H1 (cell line): ENCODE measurements at regions not wholly inside any gene's neighbourhood (a gene's known extent, or its start where the extent isn't known, plus 50 kb on each side); places are given as distances from the start of the nearest gene placed in this dataset.

ENCODE experiments used
- CHD7 ChIP-seq: fragments of 300-600 bp; sonication (generic); IDR thresholded peaks from 2 replicates; pipeline ENCODE4 v1.7.1; 2012; ENCODE audit warnings: low read length, moderate library complexity, mild to moderate bottlenecking, inconsistent platforms; ENCODE audit not compliant: insufficient replicate concordance
- EP300 ChIP-seq, 2 experiments: IDR thresholded peaks; 1 replicate in 1 of 2; 2 replicates in 1 of 2; pipeline ENCODE4 v1.6.1; 2011 to 2012; ENCODE audit warnings: low read depth in 2 of 2, low read length in 2 of 2, mild to moderate bottlenecking in 2 of 2, borderline replicate concordance in 1 of 2, inconsistent platforms in 1 of 2, moderate library complexity in 1 of 2
- EZH2 ChIP-seq: fragments of 200-600 bp; sonication (generic); IDR thresholded peaks from 2 replicates; pipeline ENCODE4 v1.7.1; 2012; ENCODE audit warnings: low read depth, mild to moderate bottlenecking, moderate library complexity, low read length, inconsistent platforms; ENCODE audit not compliant: severe bottlenecking
- JUND ChIP-seq: IDR thresholded peaks from 2 replicates; pipeline ENCODE4 v1.6.1; 2011; ENCODE audit warnings: mild to moderate bottlenecking, improper control_type of control experiment, low read length
- KDM1A ChIP-seq: fragments of 200-600, 300-600 bp; sonication (generic); IDR thresholded peaks from 2 replicates; pipeline ENCODE4 v1.7.1; 2016; ENCODE audit warnings: mild to moderate bottlenecking, low read length, borderline replicate concordance
- RBBP5 ChIP-seq: IDR thresholded peaks from 2 replicates; pipeline ENCODE4 v1.7.1; 2012; ENCODE audit warnings: low read depth, mild to moderate bottlenecking, inconsistent platforms, low read length, moderate library complexity, borderline replicate concordance
- RFX5 ChIP-seq: IDR thresholded peaks from 2 replicates; pipeline ENCODE4 v1.6.1; 2011; ENCODE audit warnings: low read depth, low read length, improper control_type of control experiment, borderline replicate concordance
- SAP30 ChIP-seq: fragments of 300-600 bp; sonication (generic); IDR thresholded peaks from 2 replicates; pipeline ENCODE4 v1.7.1; 2012; ENCODE audit warnings: low read length, moderate library complexity, mild to moderate bottlenecking, inconsistent platforms; ENCODE audit not compliant: insufficient read depth, insufficient replicate concordance
- SRF ChIP-seq: IDR thresholded peaks from 2 replicates; pipeline ENCODE4 v1.6.1; 2011; ENCODE audit warnings: mild to moderate bottlenecking, low read depth, low read length, moderate library complexity
- TAF1 ChIP-seq: IDR thresholded peaks from 2 replicates; pipeline ENCODE4 v1.6.1; 2011; ENCODE audit warnings: mild to moderate bottlenecking, low read depth, low read length

- TF ChIP-seq CHD7 = no peak
- no peak for TF ChIP-seq JUND
- no peak for TF ChIP-seq TAF1
- no peak for TF ChIP-seq RFX5
- no peak for TF ChIP-seq KDM1A
- TF ChIP-seq SRF = no peak
- TF ChIP-seq EZH2 = no peak
- no peak for TF ChIP-seq RBBP5
- TF ChIP-seq EP300 (IDR thresholded peaks at IDR 0.05; ENCODE audit: borderline replicate concordance in 1 of 2, low read depth in 2 of 2, low read length in 2 of 2) = no peak
- no peak for TF ChIP-seq SAP30
These were observed 105.3 kb downstream of the CD24 start (continued) for GRCh38 chr6:106869203-106869602.
